LNCAP (cell line): ENCODE measurements at regions not wholly inside any gene's neighbourhood (a gene's known extent, or its start where the extent isn't known, plus 50 kb on each side); places are given as distances from the start of the nearest gene placed in this dataset.

ENCODE experiments used
- CTCF ChIP-seq: fragments of 450-650 bp; IDR thresholded peaks from 2 replicates; pipeline ENCODE4 v1.5.1; 2017; ENCODE audit warnings: mild to moderate bottlenecking

DNA sequence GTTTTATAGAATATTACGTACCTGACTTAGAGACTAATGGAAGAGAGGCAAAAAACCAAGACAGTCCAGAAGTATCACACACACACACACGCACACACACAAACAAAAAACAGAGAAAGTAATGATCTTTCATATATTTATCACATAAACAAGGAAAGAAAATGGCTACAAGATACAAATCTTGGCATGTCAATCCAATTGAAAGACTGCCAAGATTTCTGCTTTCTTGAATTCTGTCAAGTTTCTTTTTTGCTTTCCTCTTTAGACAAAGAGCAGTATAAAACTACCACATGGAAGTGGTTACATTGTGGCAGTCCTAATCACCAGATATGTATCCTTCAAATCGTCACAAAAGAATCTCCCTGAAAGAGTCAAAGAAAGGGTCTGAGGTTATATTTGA is 2097.4 kb upstream of the AGA start:
- no peak for TF ChIP-seq CTCF

DNA sequence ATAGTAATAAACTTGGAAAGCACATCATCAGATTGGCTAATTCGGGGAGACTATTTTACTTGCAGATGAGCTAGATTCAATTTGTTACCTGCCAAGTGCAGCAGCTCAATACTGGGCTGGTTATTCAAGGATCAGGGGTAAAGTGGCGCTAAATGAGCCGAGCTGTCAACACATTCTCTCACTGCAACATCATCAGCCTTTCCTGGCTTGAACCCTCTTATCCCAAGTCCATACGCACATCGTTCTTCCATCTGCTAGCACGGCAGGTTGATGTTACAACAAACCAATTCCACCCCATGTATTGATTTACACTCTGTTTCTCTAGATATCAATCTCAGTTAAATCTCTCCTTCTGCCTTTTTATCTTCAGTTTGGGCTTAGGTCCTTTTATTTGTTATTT is 2101.5 kb upstream of the AGA start:
- no peak for TF ChIP-seq CTCF

- no peak for TF ChIP-seq CTCF
These were observed 2102.3 kb upstream of the AGA start for GRCh38 chr4:179544496-179544895.

- no peak for TF ChIP-seq CTCF
These were observed 2109.9 kb upstream of the AGA start for GRCh38 chr4:179552131-179552530.

DNA sequence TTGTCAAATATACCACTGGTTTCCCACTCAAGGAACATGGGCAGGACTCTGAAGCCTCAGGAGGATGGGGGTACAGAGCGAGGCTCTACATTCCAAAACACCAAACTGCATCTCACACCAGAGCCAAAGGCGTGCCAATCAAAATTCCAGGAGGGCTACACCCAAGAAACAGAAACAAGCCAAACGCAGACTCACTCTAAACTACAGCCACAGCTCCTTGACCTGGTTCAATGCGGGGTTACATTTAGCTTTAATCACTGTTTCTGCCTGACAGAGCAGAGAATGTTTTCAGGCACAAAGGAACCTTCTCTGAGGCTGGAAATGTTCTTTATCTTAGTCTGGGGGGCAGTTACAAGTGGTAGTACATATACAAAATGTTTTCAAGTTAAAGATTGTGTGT is 2121.5 kb upstream of the AGA start:
- no peak for TF ChIP-seq CTCF

DNA sequence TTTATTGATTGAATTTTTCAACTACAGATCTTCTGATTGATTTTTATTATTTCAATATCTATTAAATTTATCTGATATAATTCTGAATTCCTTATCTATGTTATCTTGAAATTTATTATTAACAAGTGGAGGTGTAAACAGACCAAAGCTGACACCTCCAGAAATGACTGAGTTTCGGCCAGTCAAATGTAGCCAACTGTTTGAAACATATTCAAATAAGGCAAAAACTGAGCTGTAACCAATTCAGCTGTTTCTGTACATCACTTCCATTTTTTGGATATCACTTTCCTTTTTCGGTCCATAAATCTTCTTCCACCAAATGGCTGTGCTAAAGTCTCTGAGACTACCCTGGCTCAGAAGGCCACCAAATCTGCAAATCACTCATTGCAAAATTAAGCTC is 2127.3 kb upstream of the AGA start:
- TF ChIP-seq CTCF = no peak

- TF ChIP-seq CTCF = no peak
These were observed 2140.1 kb upstream of the AGA start for GRCh38 chr4:179582164-179582905.

DNA sequence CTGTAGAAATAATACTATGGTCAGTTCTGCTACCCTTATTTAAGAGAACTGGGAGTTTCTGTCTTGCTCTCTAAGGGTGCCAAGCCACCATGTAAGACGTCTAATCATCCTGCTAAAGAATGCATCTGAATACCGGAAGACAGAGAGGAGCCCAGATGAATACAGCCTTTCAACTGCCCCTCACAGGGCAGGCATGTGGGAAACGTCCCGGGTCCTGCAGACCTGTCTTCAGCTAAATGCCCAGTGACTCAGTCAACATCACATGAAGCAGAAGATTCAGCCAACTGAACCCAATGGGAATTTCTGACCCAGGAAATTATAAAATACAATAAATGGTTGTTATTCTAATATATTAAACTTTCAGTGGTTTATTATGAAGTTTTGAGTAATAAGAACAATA is 2141.0 kb upstream of the AGA start:
- TF ChIP-seq CTCF = no peak
